Posterior vena cava (tissue), 2 donors: ENCODE measurements at regions not wholly inside any gene's neighbourhood (a gene's known extent, or its start where the extent isn't known, plus 50 kb on each side); places are given as distances from the start of the nearest gene placed in this dataset.

Source experiments
- DNase-seq: peaks from one replicate; pipeline ENCODE4 v3.0.0-alpha.2; 2020; ENCODE audit warnings: low spot score
- intact Hi-C, 2 donors: fragments of 100-400 bp; cut with DNase I; formaldehyde crosslinking; loops; one replicate each; pipeline versions ENCODE4 v1.14.1 to v1.14.2; 2022 to 2023
- donor health status: DM: yes; HTN: yes; CAD: no.
- donor health status: DM: yes; HTN: yes; CAD: no.

DNA sequence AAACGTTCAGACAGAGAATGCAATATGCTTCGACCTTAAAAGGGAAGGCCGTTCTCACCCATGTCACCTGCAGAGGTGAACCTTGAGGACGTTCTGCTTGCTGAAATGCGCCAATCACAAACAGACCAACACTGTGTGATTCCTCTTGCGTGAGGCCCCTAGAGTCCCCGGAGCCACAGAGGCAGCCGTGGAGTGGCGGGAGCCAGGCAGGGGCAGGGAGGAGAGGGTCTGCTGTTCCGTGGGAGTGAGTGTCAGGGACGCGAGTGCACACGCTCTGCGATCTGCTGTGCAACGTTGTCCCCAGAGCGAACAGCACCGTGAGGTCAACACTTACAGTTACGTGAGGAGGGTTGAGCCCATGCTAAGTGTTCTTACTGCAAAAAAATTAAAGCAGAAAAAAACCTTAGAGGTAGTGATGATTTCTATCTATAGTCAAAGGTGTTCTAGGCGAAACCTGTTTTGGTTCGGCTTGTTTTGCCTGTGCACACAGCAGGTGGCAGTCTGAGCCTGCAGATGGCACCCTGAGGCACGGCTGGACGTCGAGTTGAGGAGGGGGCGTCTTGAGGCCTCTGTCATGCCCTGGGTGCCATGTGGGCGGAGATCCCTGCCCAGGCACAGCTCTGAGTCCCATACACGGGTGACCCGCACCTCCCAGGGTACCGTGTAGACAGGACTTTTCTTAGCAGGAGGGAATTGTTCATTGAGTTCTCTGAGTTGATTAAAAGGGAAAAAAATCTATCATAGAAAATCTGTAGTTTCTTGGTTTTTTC is 71.7 kb upstream of the FRMD1 start:
- no peak for DNase-seq
- intact Hi-C loops, result no loop called here

DNA sequence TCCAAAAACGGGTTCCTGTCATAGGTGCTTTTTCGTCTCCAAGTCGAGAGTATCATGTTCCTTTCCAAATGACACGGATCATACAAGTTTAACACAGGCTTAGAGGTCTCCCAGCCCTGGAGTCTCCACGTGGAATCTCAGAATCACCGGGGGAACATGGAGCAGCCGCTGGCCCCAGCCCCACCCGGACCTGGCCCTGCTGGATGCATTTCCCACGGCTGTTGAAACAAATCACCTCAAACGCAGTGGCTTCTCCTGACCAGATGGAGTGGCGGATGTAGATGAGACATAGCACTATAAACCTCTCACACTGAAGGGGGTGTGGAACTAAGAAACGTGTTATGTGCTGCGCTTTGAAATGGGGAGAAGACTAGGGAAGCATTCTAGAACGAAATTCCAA is 70.0 kb upstream of the FRMD1 start:
- no peak for DNase-seq
- intact Hi-C loops, result no loop called here

DNA sequence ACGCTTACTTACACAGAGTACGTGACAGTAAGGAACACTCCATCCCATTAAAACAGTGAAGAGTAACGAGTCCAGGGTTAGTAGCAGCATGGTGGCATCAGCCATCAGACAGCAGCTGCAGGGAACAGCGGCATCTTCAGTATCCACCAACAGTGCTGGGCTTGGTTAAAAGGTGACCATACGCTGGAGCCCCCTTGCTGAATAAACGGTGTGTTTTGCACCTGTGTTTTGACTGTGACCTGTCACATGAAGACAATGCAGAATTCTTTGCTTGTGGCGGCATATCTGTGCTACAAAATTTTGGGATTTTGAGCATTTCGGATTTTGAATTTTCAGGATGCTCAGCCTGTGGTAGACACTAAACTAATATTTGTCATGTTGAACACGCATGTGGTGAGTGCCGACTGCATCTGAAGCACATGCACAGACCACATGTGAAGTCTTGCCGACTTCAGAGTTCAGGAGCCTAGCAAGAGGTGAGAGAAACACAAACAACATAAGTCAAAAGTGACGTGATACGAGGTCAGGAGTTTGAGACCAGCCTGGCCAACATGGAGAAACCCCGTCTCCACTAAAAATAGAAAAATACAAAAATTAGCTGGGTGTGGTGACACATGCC is 69.3 kb upstream of the FRMD1 start:
- intact Hi-C loops, result no loop called here
- no peak for DNase-seq

DNA sequence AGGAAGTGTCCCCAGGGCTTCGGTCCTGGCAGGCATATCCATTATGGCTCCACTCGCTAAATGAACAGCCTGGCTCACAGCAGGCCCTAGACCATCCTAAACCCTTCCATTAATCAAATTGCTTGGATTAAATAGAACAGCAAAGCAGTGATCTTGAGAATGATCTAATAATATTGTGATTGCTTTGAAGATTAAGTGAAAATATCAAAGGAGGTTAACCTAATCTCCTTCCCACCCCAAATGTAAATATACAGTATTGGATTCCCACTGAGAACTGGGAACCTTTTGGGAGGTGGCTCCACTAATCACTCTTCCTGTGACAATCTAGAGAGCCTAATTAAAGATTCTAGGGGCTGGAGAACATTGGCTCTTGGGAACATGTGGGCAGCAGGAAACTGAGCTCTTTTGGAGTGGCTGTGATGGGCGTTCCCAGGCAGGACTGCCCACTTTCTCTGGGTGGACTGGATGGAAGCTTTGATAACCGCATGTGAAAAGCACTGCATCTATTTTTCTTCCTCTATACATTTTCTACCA is 68.3 kb upstream of the FRMD1 start:
- intact Hi-C loops, result no loop called here
- DNase-seq, result no peak

DNA sequence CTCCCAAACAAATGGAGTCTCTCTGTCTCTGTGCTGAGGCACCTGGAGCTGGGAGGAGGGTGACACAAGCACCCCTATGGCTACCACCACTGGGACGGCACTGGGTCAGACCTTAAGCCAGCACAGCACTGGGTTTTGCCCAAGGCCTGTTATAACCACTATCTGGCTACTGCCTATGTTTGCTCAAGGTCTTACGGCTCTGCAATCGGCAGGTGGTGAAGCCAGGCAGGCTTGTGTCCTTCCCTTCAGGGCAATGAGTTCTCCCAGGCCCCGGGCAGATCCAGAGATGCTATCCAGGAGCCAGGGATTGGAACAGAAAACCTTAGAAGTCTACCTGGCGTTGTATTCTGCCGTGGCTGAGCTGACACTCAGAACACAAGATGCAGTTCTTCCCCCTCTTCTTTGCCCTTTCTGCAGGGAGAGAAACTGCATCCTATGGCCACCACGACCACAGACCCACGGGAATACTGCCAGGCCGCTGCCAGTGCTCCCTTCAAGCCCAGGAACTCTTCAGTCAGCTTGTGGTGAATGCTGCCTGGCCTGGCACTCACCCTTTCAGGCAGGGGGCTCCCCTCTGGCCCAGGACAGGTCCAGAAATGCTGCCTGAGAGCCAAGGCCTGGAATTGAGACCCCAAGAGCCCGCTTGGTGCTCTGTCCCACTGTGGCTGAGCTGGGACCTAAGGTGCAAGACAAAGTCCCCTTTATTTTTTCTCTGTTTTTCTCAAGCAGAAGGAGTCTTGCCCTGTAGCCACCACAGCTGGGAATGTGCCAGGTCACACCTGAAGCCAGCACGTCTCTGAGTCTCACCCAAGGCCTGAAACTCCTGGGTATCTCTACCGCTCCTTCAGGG is 67.0 kb upstream of the FRMD1 start:
- DNase-seq, result no peak

DNA sequence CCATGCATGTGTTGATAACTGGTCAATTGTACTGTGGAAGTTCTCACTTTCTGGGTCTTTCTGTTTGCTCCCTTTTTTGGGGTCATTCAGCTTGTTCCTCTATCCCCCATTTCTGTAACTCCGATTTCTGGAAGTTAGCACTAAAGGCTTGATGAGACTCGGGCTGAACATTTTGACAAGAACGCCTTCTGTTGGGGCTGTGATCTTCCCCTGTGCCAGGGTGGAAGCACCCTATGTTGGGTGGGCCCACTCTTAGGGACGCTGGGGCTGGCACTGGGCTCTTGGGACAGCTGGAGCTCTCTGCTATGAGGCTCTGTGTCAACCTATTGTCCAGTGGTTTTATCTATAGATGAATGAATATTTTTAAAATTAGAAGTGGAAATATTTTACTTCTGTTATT is 60.1 kb upstream of the FRMD1 start:
- DNase-seq, result peak; percentile 35
- intact Hi-C loops, result no loop called here

More for the DNA sequence above, 67.0 kb upstream of the FRMD1 start:
- intact Hi-C loops, result no loop called here

DNA sequence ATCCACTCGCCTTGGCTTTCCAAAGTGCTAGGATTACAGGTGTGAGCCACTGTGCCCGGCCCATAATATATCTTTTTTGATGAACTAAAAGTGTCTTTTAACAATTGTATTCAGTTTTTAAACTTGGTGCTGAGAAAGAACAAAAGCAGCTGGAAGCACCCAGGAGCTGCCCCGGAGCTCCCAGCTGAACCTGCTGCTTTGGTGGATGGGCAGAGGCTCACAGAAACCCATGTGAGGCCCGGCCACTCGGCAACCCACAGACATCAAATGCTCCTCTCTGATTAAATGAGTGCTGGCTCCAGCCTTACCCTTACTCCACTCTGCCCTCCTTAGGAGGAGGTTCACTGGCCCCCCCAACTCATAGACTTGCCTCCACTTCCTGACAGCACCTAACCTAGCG is 59.4 kb upstream of the FRMD1 start:
- peak; percentile 60 for DNase-seq

DNA sequence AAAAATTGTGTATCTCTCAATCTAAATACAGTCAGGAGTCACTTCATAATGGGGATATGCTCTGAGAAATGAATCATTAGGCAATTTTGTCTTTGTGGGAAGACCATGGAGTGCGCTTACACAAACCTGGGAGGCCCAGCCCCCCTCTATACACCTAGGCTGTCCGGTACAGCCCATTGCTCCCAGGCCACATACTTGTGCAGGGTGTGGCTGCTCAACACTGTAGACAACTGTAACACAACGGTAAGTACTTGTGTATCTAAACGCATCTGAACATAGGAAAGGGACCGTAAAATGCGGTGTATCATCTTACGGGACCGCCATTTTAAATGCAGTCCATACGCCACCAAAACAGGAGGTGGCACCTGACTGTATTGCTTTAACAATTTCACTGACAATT is 58.0 kb upstream of the FRMD1 start:
- peak; percentile 37 for DNase-seq
- intact Hi-C loops, result no loop called here

More for the DNA sequence above, 59.4 kb upstream of the FRMD1 start:
- intact Hi-C loops, result no loop called here

DNA sequence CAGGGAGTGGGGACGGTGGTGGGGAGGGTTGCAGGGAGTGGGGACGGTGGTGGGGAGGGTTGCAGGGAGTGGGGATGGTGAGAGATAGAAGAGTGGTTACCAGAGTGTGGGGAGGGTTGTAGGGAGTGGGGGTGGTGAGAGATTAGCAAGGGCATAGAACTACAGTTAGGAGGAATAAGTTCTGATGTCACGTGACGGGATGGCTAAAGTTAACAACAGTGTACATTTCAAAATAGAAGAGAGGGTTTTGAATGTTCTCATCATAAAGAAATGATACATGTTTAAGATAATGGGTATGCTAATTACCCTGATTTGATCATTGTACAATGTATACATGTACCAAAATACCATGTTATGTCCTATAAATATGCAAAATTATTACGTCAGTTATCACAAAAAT is 57.6 kb upstream of the FRMD1 start:
- intact Hi-C loops, result no loop called here
- peak; percentile 31 for DNase-seq

DNA sequence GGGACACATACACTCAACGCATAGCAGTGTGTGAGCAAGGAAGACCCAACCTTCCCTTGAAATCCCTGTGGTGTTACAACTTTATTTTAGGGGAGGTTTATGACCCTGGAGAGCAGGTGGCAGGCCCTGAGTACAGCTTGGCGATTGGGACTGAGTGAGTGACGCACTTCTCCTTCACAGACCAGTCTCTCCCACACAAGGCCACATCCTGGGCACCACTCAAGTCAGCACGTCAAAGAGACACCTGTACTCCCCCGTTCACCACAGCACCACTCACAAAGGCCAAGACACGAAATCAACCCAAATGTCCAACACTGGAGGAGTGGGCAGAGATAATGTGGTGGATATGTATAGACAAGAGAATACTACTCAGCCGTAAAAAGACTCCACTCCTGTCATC is 57.0 kb upstream of the FRMD1 start:
- DNase-seq, result peak; percentile 8
- intact Hi-C loops, result no loop called here

DNA sequence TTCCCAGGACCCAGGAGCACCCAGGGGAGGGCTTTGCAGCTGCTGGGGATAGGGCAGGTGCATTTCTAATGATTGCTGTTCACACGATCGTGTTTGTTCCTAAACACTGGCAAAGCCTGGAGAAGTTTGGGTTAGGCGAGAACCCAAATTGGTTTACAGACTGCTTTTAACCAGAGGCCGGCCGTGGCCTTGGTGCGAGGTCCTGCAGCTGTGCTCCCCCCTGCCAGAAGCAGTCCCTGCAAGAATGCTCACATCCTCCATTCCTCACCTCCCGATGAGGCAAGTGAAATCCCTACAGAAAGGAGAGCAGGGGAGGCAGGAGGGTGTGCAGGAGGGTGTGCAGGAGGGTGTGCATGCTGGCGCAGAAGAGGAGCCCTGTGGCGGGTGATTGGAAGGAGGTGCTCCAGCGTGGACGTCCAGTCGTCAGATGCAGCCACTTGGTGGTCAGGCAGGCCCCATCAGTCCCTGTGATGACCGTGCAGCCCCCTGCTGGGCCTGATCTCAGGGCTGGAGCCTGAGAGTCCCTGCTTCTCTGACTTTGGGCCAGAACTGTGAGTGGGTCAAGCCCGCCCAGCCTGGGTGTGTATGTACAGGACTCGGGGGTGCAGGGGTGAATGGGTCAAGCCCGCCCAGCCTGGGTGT is 55.7 kb upstream of the FRMD1 start:
- DNase-seq, result peak; percentile 48
- intact Hi-C loops, result no loop called here

DNA sequence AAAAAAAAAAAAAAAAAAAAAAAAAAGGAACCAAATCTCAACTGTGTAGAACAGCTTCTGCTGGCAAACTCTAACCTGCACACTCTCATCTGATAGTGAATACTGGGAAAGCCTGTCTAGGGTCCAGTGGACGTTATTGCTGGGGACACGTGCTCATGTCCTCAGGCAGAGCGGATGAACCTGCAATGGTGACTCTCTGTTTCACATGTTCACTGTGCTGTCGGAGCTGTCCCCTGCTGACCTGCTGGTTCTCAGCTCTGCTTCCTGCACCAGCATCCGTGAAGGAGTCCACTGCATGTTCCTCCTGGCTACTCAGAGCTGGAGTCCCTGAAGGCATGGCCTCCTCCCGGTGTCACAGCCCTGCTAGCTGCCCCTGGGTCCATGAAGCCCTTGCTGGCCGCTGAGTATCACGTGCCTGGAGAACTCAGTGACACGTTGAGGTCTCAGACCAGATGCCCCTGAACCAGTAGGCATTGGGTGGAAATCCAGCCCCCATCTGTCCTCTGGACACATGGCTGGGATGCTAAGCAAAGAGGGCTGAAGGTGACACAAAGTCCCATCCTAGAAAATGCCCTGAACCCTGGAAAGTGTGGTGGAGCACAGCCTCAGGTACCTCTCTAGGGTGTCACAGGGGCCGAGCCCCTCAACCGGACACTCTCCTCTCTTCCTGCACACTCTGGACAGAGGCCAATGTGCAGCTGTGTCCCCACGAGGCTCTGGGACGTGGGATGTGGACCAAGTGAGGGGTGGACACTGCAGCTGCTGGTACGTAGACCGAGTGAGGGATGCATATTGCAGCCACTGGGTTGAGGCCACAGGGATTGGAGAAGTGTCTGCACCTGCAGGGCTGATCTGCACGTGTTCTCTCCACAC is 54.9 kb upstream of the FRMD1 start:
- intact Hi-C loops, result no loop called here
- DNase-seq, result peak; percentile 73

DNA sequence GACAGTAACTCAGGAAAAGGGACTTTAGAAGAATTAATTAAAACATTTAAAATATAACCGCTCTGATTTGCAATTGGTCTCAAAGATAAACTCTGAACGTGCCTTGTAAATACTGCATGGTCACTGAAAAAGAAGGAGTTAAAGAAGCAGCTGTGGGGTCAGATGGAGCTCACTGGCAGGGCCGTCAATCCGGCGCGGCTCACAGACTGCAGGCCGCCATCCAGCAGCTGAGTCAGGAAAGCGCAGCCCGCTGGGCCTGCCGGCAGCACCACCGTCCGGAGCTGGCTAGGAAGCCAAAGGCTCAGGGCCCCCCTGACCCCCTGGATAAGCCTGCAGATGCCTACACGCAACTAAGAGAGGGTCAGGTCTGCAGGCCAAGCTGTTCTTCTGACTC is 54.2 kb upstream of the FRMD1 start:
- intact Hi-C loops, result no loop called here
- DNase-seq, result peak; percentile 86

DNA sequence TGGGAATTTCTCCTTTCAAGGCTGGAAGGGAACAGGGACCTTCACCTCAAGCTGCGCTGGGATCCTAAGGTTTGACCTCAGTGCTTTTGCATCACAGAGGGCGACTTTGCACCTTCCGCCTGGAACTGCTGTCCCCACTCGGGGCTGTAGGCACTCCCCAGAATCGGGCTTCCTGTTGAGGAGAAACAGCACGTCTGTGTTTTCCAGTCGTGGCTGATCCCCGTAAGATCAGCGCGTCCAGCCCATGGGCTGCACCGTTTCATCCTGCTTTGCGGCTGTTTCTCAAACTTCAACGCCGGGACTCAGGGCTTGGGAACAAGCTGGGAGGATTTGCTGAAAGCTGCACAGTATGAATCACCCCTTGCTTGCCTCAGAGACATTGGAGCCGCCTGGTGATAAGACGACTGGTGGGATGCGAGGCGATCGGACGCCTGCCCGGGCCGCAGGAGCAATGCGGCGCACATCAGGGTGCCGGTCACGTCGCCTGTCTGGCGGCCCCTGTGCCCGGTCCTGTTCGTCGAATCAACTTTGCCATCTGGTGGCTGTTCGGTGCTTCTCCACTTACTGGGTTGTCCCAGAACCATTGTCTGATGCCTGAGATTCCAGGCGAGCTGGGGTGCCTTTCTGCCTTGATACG is 53.6 kb upstream of the FRMD1 start:
- intact Hi-C loops, result no loop called here
- DNase-seq, result peak; percentile 89

DNA sequence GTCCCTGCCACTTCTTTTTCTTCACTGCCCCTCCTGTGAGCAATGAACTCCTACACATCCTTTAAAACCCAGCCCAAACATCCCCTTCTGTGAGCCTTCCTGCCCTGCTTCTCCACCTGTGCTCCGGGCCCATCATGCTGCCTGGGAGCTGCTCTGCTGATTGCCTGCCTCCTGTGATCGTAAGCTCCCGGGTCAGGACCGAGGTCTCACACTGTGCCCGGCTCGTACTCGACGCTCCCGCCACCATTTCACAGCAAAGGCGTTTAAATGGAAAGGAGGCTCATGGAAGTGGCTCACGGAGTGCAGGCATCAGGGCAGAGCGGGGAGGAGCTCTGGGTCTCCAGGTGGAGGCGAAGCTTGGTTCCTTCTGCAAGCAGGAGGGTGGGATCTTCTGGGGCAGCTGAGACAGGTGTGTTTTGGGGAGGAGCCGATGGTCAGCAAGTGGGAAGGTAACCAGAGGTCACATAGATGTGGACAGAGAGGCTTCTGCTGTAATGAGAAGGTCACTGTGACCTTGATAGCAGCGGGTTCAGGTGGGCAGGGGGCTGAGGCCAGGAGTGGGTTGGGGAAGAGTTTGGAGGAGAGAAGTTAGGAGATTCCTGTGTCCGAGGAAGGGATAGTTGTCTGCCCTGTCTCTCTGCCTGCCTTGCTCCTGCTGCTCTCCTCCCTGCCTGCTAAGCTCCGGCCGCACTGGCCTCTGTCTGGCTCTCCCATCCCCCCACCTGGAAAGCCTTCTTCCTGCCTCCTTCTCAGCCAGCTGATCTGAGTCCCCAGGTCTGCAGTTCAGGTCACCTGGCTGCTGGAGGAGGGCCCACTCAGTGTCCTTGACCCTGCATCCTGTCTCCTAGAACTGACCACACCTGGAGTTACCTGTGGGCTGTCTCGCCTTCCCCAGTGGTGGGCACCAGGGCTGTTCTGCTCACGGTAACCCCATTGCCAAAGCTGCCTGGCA is 52.7 kb upstream of the FRMD1 start:
- intact Hi-C loops, result no loop called here
- DNase-seq, result peak; percentile 73

DNA sequence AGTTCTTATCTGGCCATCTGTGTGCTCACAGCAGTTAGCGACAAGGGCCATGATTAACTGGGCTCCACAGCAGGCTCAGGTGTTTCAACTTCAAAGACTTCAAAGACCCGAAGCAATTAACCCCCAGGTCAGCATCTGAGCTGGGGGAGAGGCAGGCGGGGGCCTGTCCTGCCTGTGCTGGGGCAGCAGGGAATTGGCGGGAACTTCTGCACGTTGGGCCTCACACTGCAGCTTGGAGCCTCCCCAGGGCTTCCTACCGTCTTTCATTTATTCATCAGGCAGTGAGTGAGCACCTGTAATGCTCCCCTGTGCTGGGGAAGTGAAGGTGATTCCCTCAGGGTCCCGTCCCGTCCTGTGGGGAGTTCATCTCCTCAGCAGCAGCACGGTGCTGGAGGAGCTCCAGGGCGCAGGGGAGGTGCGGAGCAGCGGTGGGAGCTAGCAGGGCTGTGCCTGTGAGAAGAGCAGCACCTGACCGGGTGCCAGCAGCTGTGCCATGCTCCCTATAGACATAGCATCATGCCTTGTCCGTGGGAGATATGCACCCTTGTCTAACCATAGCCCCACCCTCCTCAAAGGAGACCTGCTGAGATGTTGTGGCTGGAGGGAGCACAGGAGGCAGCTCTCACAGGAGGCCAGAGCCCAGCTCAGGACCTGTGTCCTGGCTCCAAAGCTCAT is 51.8 kb upstream of the FRMD1 start:
- intact Hi-C loops, result no loop called here
- peak; percentile 75 for DNase-seq
